Left kidney (tissue), 1 donor: ENCODE measurements at regions not wholly inside any gene's neighbourhood (a gene's known extent, or its start where the extent isn't known, plus 50 kb on each side); places are given as distances from the start of the nearest gene placed in this dataset.

ENCODE experiments used
- DNase-seq: peaks from one replicate; pipeline ENCODE4 v3.0.0-alpha.2; 2013

DNA sequence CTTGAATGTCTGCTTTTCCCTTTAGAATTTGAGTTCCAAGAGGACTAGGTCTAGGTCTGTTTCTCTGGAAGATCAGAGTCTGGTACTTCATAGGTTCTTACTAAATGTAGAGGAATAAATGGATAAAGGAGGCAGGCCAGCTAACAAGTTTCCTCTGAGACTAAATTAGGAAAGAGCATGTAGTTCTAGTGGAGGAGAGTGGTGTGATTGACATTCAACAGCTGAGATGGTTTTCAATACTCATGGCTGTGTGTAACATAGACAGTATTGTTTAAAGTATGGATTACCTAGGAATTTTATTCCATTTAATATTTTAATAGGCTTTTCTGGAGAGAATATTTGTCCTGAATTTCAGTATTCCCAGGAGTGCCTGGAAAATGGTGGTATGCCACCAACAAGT lies 364.7 kb downstream of the METTL15 start:
- no peak for DNase-seq

DNA sequence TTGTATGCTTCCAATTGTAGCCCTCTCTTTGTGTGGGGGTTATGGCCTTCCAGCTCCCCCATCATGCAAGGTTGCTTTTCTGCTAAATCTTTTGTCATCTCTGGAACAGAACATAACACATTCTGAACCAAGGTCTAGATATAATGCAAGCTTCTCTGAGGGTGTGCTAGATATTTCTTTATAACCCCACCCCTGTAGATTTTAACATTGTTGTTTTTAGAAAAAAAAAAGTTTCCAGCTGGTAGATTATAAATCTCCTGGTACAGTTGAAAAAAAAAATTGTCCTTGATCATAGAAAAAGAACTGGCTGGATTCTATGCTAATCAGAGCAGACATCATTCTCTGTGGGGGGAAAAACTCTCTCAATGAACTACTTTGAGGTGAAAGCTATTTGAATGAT lies 363.3 kb downstream of the METTL15 start:
- DNase-seq = no peak

DNA sequence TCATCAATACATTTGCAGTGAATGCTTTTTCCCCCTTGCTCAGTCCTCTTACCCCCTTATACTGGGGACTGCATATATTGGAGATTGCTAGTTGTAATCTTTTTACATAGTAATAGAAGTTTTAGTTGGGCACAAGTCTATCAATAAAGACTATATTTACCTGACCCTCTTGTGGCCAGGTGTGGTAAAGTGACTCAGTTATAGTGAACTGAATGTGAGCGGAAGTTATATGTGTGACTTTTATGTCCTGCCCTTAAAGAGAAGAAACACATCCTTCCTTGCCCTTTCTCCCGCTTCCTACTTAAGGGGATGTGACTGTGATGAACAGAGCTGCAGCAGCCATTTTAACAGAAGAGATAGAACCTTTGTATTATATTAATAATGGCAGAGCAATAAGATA lies 362.0 kb downstream of the METTL15 start:
- no peak for DNase-seq

DNA sequence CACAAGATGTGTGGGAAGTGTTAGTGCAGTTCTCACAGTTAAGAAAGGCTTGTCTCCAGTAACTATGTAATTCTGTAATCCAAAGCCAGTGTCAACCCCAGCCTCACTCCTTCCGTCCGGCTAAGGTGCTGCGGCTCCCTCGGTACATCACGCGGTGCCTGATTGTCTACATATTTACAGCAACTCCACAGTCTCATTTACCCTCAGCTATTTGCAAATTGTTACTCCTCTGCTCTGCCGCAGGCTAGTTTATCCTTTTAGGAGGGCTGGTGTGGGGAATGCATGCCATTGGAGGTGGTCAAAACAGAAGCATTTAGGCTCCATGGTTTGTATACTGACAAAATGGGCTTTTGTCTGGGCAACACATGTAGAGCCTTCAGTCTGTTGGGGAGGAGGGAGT lies 358.3 kb downstream of the METTL15 start:
- DNase-seq = no peak

DNA sequence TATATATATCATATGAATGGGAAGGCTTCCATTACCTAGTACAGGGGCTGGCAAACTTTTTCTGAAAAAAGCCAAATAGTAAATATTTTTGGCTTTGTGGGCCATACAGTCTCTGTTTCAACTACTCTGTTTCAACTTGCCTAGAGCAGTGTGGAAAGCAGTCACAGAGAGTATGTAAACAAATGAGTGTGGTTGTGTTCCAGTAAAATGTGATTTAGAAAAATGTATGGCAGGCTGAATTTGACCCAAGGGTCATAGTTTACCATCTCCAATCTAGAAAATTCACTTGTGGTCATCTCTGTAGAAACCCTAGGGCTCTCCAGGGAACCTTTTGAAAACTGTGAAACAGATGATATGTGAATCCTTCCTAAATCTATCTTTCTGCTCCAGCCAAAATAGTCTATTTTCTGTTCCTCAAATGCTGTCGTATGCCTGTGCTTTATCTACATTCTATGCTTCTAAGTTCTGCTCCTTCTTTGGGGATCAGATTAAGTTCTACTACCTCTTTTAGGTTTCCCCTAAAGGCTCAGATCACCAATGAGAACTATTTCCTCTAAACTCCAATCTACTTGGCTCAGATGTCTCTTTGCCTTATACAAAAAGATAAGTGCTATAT lies 356.2 kb downstream of the METTL15 start:
- DNase-seq = no peak

DNA sequence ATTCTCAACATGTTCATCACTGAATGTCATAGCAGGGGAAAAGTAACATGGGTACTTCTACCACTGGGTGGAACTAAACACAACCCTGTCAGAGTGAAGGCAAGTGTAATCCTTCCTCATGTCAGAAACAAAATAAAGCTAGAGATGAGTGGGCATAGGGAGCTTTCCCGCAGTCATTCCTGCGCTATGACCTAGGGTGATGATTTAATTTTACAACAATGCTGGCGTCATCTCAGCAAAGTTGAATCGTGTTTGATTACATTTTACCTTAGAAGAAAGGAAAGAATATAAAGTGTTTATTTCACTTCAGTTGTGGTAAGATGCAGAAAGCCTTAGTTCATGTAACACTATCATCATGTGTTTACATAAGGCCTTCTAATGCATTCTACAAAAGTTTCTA lies 355.6 kb downstream of the METTL15 start:
- DNase-seq = no peak

DNA sequence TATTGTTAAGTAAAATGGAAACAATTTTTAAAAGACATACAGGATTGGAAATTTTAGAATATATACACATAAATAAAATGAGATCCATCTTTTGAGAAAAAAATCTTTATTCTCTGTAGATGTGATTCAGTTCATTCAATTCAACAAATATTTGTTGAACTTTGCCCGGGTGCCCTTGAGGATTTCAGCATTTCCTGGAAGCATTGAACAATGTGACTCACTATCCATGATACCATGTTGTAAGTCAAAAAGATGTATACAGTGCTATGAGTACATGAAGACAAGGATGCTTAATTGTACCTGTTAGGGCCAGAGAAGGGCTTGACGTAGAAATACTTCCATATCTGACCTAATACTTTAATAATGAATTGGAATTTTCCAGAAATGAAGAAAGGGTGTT lies 353.7 kb downstream of the METTL15 start:
- no peak for DNase-seq

DNA sequence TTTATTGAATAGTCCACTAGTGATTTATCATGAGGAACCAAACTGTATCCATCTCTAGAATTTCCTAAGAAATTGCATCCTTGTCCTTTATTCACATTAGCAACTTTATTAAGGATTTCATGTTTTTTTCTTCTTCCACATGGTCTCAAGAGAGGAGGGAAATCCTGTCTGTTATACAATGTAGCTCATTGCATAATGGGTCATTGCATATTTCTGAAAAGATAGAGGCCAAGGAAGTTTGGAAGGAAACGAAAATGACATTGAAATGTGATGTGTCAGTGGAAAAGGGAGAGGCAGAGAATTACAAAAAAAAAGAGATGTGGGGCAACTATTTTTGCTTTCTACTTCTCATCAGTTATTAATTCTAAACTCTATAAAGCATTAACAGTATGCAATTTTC lies 353.1 kb downstream of the METTL15 start:
- no peak for DNase-seq

DNA sequence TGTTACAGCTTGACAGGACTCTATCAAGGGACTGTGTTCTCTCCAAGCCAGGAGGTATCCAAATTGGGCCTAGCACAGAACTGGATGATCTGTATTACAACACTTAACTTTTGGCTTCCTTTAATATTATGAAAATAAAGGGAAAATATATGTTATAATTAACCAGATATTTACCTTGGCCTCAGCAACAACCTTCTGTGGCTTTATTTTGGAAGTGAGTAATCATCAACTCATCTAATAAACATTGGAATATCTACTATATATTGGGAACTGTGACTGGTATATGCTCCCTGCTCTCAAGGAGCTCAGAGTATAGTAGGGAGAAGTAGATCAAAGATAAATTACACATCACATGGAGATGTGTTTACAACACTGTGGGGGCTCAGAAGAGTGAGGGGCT lies 352.2 kb downstream of the METTL15 start:
- no peak for DNase-seq

DNA sequence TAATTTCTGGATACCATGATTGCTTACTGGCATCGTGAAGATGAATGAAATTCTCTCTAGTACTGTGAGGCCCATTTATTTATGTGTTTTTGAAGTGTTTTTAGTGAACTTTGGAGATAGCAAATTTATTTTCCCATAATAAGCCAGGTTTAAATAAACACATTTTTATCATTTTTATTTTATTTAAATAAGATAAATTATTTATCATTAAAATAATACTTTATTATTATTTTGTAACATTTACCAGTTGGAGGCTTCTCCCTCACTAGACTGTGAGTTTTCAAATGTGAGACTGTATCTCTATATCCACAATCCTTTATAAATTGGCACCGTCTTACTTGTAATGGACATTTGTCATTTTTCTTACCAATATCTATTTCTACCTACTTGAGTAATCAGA lies 351.7 kb downstream of the METTL15 start:
- no peak for DNase-seq

DNA sequence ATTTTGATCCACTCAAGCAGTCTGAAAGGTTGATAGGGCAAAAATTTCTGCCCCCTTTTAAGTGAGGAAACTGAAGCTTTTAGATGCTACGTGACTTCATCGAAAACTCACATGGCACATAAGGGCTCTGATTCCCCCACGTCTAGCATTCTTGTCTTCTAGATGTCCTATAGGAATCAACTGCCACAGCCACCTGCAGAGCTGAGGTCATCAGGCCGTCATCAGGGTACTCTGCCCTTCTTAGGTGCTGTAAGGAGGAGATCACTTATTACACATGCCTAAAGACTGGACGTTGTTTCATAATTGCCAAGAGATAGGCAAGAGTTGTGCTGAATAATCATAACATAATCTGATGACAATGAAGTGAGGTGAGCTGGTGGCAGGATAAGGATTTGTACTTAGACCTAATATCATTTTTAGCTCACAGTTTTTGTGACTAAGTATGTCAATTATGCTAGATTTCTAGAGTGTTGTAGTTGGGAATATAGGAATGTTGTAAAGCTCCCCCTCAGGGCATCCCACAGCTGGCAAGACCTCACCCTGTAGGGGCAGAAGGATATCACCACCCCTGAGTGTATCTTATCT lies 349.4 kb downstream of the METTL15 start:
- DNase-seq = no peak

DNA sequence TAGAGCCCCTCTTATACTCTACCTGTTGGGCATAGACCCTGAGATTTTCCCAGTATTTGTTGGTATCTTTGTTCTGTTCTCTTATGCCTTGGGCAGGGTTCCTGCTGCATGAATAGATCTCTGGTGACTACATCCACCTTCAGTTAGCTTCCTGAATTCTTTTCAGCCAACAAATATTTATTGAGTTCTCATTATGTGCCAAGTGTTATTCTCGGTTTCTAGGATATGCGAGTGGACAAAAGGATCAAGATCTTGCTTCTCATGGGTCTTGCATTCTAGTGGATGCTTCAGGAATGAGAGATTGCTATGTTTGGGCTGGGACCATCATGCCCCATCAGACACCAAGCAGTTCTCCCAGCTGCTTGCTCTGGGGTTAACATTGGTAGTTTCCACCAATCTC lies 340.0 kb downstream of the METTL15 start:
- DNase-seq = no peak

DNA sequence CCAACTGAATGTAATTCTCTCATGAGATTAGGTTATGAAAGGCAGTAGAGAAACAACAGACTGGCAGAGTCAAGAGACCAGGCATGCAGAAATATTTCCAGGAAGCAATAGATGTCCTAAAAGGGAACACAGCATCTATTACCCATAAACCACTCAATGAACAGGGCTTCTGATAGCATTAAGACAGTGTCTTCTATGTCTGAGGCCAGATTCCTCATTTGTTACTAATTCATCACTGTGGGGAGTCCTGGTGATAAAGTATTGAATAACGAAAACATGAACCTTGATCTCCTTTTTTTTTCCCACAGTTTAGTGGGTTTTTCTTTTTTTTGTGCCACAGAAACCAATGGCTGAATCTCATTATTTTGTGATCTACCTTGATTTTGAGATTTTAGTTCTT lies 339.0 kb downstream of the METTL15 start:
- no peak for DNase-seq

DNA sequence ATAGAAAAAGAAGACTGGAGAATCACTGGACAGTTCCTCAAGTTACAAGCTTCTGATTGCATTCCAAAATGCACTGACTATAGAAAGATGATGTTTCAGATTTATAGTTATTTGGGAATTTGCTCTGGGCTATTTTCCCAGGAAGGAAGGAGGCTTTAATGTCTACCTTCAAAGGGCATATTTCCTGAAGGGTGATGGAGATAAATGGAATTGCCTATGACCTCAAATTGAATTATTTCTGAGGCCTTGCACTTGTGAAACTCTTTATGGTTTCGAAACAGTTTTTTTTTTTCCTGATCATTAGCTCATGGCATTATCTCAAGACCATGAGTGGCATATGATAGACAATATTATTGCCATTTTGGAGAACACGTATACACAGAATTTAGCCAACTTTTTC lies 333.9 kb downstream of the METTL15 start:
- DNase-seq = no peak

DNA sequence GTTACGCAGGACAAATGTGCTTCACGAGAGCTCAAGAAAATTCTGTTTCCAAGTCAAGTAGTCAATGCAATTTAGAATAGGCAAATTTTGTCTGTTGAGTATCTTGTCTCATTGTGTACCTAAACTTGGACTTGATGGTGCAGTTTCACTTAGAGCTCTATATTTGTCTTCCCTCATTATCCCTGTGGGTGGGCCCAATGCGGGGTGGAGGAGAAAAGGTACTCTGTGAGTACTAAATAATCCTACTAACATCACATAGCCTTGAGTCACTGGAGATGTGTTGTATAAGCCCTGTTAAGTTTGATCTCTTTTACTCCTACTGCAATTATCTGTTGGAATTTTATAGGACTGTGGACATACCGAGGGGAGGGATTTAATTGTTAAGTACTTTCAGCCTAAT lies 331.2 kb downstream of the METTL15 start:
- no peak for DNase-seq

DNA sequence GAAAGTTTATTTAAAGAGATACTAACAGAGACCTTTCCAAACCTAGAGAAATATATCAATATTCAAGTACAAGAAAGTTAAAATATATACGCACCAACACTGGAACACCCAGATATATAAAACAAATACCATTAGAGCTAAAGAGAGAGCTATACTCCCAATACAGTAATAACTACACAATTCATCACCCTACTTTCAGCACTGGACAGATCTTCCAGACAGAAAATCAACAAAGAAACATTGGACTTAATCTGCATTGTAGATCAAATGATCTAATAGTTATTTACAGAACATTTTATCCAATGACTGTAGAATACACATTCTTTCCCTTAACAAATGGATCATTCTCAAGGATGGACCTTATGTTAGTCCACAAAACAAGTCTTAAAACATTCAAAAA lies 311.9 kb downstream of the METTL15 start:
- no peak for DNase-seq

DNA sequence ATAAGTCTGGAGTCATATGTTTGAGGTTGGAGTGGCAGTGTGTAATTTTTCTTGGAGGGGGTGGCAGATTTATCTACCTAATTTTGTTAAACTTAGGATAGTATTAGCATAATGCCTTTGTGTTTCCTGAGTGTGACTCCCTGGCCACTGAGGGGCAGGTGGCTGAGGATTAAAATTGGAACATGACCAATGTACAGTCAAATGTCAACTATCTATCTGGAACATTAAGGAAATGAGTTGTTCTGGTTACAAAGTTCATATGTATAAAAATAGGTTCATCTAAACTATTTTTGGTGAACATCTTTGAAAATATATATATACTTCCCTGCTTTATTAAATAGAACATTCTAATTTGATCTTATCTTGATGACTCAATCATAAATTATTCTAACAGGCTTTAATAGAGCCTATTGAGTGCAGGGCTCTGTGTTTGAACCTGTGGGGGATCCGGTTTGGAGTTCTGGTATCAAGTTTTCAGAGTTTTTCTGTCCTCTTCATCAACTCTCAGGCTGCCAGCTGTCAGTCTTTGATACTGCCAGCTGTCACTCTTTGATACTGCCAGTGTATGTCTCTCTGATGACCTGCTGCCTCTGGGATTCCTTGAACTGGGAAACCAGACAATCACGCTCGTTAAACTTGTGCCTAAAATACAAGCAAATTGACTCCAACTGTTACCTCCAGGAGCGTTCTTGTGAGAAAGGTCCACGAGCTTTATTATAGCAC lies 309.6 kb downstream of the METTL15 start:
- DNase-seq = no peak

DNA sequence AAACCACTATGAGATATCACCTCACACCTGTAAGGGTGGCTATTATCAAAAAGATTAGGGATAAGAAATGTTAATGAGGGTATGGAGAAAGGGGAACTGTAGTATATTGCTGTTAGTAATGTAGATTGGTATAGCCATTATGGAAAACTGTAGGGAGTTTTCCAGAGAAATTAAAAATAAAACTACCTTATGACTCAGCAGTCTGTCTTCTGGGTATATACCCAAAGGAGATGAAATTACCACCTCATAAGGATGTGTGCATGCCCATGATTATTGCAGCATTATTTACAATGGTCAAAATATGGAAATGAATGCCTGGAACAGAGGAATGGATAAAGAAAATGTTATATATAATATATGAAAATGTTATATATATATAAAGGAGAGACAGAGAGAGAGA lies 303.8 kb downstream of the METTL15 start:
- DNase-seq = no peak

DNA sequence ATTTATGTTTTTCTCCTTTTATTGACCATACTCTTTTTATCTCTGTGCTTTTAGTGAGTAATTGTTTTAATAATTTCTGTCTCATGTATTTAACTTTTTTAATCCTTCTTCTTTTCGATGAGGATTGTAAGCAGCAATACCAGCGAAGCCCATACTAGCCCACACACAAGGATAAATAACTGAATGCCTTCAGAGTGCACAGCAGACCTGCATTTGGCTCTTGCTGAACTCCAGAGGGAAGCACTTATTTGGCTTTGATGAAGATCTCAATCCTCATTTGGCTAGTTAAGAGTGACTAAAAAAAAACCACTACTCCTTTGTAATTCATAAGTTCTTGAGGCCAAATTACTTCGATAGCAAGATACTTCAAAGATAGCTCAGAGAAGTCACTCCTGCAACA lies 293.3 kb downstream of the METTL15 start:
- no peak for DNase-seq

DNA sequence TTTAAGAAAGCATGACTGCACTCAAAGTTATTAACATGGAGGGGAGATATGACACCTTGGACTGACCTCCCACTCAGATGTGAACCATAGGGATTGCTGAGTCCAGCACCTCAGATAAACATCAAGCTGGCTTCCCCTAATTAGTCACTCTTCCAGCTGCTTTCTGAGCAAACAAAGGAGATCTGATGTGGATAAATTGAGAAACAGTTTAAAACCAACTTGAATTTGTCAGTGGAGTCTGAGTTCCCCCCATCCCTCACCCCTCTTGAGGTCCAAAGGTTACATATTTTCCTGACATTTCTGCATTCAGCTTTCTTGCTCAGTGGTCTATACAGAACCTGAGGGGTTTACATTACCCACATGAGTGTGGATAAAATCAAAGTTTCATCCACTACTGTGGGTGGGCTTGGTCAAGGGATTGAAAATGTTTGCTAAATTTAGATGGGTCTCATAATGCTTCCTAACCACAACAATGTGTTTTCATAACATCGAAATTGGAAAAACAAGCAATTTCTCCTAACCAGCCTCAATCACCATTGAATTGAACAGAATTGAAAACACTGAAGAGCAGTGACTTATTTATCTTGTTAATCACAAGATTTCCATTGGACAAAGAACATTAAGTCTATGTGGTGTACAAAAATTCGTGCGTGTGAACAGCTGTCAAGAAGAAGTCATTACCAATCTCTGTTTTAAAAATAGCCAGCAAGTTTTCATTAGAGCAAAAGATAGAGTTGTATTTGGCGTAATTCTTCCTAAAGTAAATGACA lies 292.3 kb downstream of the METTL15 start:
- DNase-seq = no peak

DNA sequence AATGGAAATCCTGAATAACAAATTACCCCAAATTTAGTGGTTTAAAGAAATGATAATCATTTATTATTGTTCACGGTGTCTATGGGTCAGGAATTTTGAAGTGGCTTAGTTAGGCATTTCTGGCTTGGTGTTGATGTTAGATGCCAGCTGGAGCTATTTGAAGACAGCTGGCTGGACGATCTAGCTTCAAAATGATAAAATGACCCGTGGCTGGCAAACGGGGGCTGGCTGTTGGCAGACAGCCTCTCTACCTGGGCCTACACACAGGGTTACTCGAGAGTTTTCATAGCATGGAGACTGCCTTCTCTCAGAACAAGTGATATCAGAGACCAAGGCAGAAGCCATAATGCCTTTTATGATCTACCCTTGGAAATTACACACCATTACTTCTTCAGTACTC lies 285.2 kb downstream of the METTL15 start:
- DNase-seq = no peak

DNA sequence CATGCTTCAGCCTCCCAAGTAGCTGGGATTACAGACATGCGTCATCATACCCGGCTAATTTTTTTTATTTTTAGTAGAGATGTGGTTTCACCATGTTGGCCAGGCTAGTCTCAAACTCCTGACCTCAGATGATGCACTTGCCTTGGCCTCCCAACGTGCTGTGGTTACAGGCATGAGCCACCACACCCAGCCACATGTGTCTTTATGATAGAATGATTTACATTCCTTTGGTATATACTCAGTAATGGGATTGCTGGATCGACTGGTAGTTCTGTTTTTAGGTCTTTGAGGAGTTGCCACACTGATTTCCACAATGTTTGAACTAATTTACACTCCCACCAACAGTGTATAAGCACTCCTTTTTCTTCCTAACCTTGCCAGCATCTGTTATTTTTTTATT lies 276.2 kb downstream of the METTL15 start:
- no peak for DNase-seq

DNA sequence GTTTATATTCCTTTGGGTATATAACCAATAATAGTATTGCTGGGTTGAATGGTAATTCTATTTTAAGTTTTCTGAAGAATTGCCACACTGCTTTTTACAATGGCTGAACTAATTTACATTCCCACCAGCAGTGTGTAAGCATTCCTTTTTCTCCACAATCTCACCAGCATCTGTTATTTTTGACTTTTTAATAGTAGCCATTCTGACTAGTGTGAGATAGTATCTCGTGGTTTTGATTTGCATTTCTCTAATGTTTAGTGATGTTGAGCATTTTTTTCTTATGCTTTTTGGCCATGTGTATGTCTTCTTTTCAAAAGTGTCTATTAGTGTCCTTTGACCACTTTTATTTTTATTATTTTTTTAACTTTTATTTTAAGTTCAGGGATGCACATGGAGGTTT lies 275.3 kb downstream of the METTL15 start:
- no peak for DNase-seq
